ENCODE measurements at regions not wholly inside any gene's neighbourhood (a gene's known extent, or its start where the extent isn't known, plus 50 kb on each side); places are given as distances from the start of the nearest gene placed in this dataset.

DNA sequence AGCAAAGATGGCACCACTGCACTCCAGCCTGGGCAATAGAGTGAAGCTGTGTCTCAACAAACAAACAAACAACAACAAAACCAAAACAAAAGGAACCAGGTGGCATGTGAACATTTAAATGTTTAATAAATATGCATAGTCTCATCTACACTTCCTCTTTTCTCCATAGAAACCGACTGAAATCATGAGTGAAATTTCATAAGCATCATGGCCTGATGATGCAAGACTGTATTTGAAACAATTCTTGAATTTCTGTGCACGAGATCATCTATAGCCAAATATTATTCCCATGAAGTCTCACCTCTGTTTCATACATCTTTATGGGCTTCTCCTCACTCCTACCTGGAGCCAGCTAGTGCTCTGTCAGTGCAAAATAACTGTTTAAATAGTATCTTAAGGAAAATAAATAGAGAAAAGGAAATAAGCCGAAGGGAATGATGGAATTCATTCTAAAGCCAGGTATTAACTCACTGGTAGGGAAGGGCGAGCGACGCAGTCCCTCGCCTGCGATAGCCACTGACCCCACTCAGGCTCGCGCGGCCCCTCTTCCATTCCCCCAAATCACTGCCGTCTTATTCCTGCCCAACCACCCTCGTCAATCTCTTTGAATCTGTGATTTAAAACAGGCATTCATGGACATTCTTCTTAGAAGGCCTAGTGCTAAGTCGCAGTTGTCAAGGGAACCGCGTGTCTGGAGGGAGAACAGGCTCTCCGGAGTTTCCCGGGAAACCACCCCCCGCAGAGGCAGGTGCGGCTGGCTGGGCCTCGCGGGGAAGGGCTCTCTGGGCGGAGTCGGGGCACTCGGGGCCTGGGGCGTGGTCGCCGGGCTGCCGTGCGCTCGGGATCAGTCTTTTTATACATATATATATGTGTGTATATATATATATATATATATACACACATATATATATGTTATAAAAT lies 52.4 kb upstream of the TRIM2 start:
- Histone ChIP-seq H2BK20ac (ENCODE audit: low read depth, low read length, poor library complexity, severe bottlenecking) (no peak overlapping the region), H3K4me2 (ENCODE audit: insufficient read depth, insufficient read length, low read length) (peak overlapping the region; percentile 94), H3K79me2 (ENCODE audit: insufficient read depth, low read length) (no peaks in the 10 kb centered on the region), H4K8ac (replicated peaks; ENCODE audit: insufficient read length, low read depth, low read length) (no peak overlapping the region), H2BK120ac (ENCODE audit: low read depth, low read length, poor library complexity, severe bottlenecking) (no peak overlapping the region), H3K56ac (ENCODE audit: insufficient read length, low read depth, low read length) (no peak overlapping the region), H3K27ac (ENCODE audit: insufficient read length, low read depth, low read length) (no peak overlapping the region), H3K9me3 (ENCODE audit: control insufficient read depth, low read depth, low read length) (no peaks in the 10 kb centered on the region), H3T11ph (ENCODE audit: low read length) (no peak overlapping the region), H2AFZ (ENCODE audit: low read length) (no peak overlapping the region), H3K27me3 (ENCODE audit: insufficient read depth, low read length) (peaks cover 13% of the 10 kb centered on the region; the same call in 1 of the 2 replicates), H3K23me2 (ENCODE audit: insufficient read length, low read depth, low read length, poor library complexity, severe bottlenecking) (peaks cover 17% of the 10 kb centered on the region), H4K20me1 (ENCODE audit: control insufficient read depth, insufficient read depth, insufficient read length) (no peaks in the 10 kb centered on the region), H2BK15ac (ENCODE audit: low read depth, low read length) (no peak overlapping the region), H2BK5ac (ENCODE audit: insufficient read length, low read length) (no peak overlapping the region), H3K23ac (ENCODE audit: insufficient read length, low read depth, low read length) (no peak overlapping the region), H3K4me1 (ENCODE audit: insufficient read depth, low read length) (peaks cover 3% of the 10 kb centered on the region; the same call in 1 of the 2 replicates), H4K91ac (ENCODE audit: insufficient read length, low read depth, low read length) (no peak overlapping the region), H3K79me1 (ENCODE audit: insufficient read depth, low read depth, low read length, poor library complexity, severe bottlenecking) (no peaks in the 10 kb centered on the region), H2AK5ac (ENCODE audit: insufficient read length, low read length) (no peak overlapping the region), H3K14ac (ENCODE audit: insufficient read depth, low read length) (no peak overlapping the region), H3K18ac (ENCODE audit: insufficient read length, low read depth, low read length) (no peak overlapping the region), H3K4ac (ENCODE audit: low read depth, low read length) (no peak overlapping the region), H2BK12ac (ENCODE audit: insufficient read length, low read depth, low read length) (no peak overlapping the region), H3K9ac (ENCODE audit: extremely low read depth, insufficient read length, low read length) (no peak overlapping the region), H4K5ac (ENCODE audit: insufficient read length, low read depth, low read length) (no peak overlapping the region)
- Mint-ChIP-seq H3K27ac (no peak overlapping the region), H3K9me3 (peaks cover 0 to 5% of the 10 kb centered on the region in 2 experiments; a peak in 1 of 5 replicates), H3K4me3 (peak overlapping the region; percentile 1 to 66; a peak in 4 of 5 replicates), H3K36me3 (ENCODE audit: insufficient read depth in 1 of 3, low read depth in 3 of 3) (no peaks in the 10 kb centered on the region), H3K4me1 (peaks cover 32 to 53% of the 10 kb centered on the region in 2 experiments), H3K27me3 (ENCODE audit: low read depth) (peaks cover 62% of the 10 kb centered on the region)
- no CpG with 5 or more reads among the region's 31 CpGs for WGBS (ENCODE audit: extremely low coverage, insufficient read length, low lambda C conversion rate)
- DNase-seq = peak; percentile 91
- TF ChIP-seq, protein P1, sequence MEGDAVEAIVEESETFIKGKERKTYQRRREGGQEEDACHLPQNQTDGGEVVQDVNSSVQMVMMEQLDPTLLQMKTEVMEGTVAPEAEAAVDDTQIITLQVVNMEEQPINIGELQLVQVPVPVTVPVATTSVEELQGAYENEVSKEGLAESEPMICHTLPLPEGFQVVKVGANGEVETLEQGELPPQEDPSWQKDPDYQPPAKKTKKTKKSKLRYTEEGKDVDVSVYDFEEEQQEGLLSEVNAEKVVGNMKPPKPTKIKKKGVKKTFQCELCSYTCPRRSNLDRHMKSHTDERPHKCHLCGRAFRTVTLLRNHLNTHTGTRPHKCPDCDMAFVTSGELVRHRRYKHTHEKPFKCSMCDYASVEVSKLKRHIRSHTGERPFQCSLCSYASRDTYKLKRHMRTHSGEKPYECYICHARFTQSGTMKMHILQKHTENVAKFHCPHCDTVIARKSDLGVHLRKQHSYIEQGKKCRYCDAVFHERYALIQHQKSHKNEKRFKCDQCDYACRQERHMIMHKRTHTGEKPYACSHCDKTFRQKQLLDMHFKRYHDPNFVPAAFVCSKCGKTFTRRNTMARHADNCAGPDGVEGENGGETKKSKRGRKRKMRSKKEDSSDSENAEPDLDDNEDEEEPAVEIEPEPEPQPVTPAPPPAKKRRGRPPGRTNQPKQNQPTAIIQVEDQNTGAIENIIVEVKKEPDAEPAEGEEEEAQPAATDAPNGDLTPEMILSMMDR (conservative IDR thresholded peaks at IDR 0.05) = no peak

Data from H9 (cell line).